Body of pancreas (tissue), 4 donors: ENCODE measurements at regions not wholly inside any gene's neighbourhood (a gene's known extent, or its start where the extent isn't known, plus 50 kb on each side); places are given as distances from the start of the nearest gene placed in this dataset.

Experiments used
- ATAC-seq: fragments of 150-250 bp; one replicate; pipeline ENCODE4 v1.9.1; 2016
- DNase-seq, 4 donors: peaks; one replicate each; pipeline ENCODE4 v3.0.0-alpha.2; 2019
- H3K27ac ChIP-seq, 4 donors: fragments of 200-600 bp; sonication (generic); 1 replicate in 3 of 4; 2 replicates in 1 of 4; pipeline versions ENCODE4 v1.5.1 to v1.6.1; 2016 to 2019; ENCODE audit warnings: mild to moderate bottlenecking in 1 of 4, mixed read lengths in 1 of 4, moderate library complexity in 1 of 4
- H3K27me3 ChIP-seq, 2 donors: fragments of 200-600 bp; sonication (generic); one replicate each; pipeline ENCODE4 v1.6.0; 2016; ENCODE audit warnings: mild to moderate bottlenecking in 1 of 2
- H3K36me3 ChIP-seq, 2 donors: fragments of 200-600 bp; sonication (generic); replicated peaks in 1 of 2; 2 replicates each; pipeline ENCODE4 v1.5.1; 2016; ENCODE audit warnings: low read depth in 2 of 2; ENCODE audit not compliant: insufficient read depth in 1 of 2
- H3K4me1 ChIP-seq: fragments of 200-600 bp; sonication (generic); one replicate; pipeline ENCODE4 v1.6.0; 2016
- H3K4me3 ChIP-seq, 2 donors: fragments of 200-600 bp; sonication (generic); 1 replicate in 1 of 2; 2 replicates in 1 of 2; pipeline ENCODE4 v1.5.1; 2016 to 2019
- H3K9me3 ChIP-seq, 3 donors: fragments of 200-600 bp; sonication (generic); 1 replicate in 2 of 3; 2 replicates in 1 of 3; pipeline ENCODE4 v1.5.1; 2016
- POLR2A ChIP-seq, 3 donors: fragments of 450-650 bp; IDR thresholded peaks; one replicate each; pipeline ENCODE4 v1.6.1; 2016; ENCODE audit warnings: antibody characterized with exemption in 3 of 3, mild to moderate bottlenecking in 2 of 3
- WGBS, 2 donors: methylation state at CpG; one replicate each; pipeline ENCODE4 v1.1.5; 2017; 5-methylcytosine and 5-hydroxymethylcytosine counted together
- intact Hi-C: fragments of 100-400 bp; cut with DNase I; formaldehyde crosslinking; loops from one replicate; pipeline ENCODE4 v1.15.1; 2023
- TF ChIP-seq, protein P1 (sequence below), 7 experiments: fragments of 450-650 bp in 4 of 7; fragments of 200-600 bp in 3 of 7; sonication (generic) in 3 of 7; IDR thresholded peaks; one replicate each; pipeline ENCODE4 v1.5.1; 2016 to 2019; ENCODE audit warnings: antibody characterized with exemption in 7 of 7

DNA sequence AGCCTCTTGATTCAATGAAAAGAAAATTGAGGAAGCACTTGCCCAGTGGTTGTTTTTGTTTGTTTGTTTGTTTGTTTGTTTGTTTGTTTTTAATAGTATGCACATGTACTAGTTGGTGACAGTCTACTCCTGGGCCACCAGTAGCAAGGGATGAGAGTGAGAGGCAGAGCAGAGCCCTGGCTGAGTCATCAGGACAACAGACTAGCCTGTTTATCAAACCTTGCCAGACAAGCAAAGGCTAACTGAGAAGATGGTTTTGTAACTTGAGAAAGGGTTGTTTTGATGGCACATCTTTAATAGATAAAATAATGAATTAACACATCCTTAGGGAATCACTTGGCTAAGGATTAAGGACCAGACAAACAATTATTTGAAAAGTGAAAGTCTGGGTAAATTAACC lies 78.1 kb downstream of the INHBA start:
- no peak for DNase-seq
- Histone ChIP-seq H3K9me3 (no peaks in the 10 kb centered on the region), H3K4me1 (no peaks in the 10 kb centered on the region), H3K27me3 (no peaks in the 10 kb centered on the region), H3K27ac (no peak overlapping the region), H3K4me3 (no peak overlapping the region), H3K36me3 (no peaks in the 10 kb centered on the region)
- no peak for TF ChIP-seq POLR2A (IDR thresholded peaks at IDR 0.05)
- no peak for ATAC-seq
- intact Hi-C loops = no loop called here

DNA sequence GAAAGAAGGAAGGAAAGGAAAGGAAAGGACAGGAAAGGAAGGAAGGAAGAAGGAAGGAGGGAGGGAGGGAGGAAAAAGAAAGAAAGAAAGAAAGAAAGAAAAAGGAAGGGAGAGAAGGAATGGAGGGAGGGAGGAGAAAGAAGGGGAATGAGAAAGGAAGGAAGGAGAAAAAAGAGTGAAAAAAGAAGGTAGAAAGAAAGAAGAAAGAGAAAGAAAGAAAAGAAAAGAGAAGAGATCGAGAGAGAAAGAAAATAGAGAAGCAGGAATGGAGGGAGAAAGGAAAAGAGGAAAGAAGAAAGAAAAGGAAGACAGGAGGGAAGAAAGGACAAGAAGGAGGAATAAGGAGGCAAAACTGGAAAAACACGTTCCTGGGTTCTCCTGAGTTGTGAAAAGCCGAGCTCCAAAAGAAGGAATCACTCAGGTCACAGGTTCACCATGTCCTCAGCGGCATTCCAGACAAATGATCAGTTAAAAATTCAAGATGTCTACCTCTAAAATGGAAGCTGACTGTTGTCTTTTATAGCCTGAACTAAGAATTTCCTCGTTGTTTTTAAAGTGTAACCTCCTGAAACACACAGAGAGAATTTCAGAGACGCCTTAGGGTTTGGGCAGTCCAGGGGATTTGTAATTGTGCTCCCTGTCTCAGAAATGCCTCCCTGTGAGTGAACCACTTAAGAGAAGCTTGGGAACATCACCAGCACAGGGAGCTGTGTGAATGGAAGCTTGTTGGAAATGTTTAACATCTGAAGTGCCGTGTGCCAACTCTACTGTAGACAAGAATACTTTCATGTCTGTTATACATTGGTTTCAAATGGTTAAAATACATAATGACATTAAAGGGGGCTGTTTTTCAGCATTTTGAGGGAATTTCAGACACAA lies 80.7 kb downstream of the INHBA start:
- ATAC-seq (no peak), DNase-seq (peak in 1 of 4 donors; percentile 5)
- no peaks in the 10 kb centered on the region for H3K4me1 ChIP-seq
- H3K27ac ChIP-seq = no peak overlapping the region
- no peaks in the 10 kb centered on the region for H3K36me3 ChIP-seq
- no peaks in the 10 kb centered on the region for H3K27me3 ChIP-seq
- 58 to 59% methylated on average over 7 of the region's 7 CpGs for WGBS, 2 donors
- TF ChIP-seq, protein P1, sequence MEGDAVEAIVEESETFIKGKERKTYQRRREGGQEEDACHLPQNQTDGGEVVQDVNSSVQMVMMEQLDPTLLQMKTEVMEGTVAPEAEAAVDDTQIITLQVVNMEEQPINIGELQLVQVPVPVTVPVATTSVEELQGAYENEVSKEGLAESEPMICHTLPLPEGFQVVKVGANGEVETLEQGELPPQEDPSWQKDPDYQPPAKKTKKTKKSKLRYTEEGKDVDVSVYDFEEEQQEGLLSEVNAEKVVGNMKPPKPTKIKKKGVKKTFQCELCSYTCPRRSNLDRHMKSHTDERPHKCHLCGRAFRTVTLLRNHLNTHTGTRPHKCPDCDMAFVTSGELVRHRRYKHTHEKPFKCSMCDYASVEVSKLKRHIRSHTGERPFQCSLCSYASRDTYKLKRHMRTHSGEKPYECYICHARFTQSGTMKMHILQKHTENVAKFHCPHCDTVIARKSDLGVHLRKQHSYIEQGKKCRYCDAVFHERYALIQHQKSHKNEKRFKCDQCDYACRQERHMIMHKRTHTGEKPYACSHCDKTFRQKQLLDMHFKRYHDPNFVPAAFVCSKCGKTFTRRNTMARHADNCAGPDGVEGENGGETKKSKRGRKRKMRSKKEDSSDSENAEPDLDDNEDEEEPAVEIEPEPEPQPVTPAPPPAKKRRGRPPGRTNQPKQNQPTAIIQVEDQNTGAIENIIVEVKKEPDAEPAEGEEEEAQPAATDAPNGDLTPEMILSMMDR (IDR thresholded peaks at IDR 0.05) = no peak
- no peak for TF ChIP-seq POLR2A (IDR thresholded peaks at IDR 0.05)
- no peaks in the 10 kb centered on the region for H3K9me3 ChIP-seq
- no peak overlapping the region for H3K4me3 ChIP-seq
- intact Hi-C loops = no loop called here

DNA sequence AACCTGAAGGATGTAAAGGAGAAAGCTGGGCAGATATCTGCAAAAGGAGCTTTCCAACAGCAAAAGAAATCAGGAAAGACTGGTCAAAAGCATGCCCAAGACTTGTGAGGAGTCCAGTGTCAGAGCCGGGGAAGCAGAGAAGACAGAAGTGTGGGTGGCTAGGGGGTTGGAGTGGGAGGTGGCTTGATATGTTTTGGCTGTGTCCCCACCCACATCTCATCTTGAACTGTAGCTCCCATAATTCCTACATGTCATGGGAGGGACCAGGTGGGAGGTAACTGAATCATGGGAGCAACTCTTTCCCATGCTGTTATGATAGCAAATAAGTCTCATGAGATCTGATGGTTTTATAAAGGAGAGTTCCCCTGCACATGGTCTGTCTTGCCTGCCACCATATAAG lies 84.9 kb downstream of the INHBA start:
- TF ChIP-seq, protein P1 (IDR thresholded peaks at IDR 0.05) = no peak
- TF ChIP-seq POLR2A (IDR thresholded peaks at IDR 0.05) = no peak
- no peaks in the 10 kb centered on the region for H3K4me1 ChIP-seq
- no peaks in the 10 kb centered on the region for H3K27me3 ChIP-seq
- DNase-seq (no peak), ATAC-seq (no peak)
- no peaks in the 10 kb centered on the region for H3K36me3 ChIP-seq
- no peaks in the 10 kb centered on the region for H3K9me3 ChIP-seq
- no peak overlapping the region for H3K4me3 ChIP-seq
- no peak overlapping the region for H3K27ac ChIP-seq
- 89 to 100% methylated on average over 1 of the region's 1 CpG for WGBS, 2 donors
- intact Hi-C loops = no loop called here

GRCh38 chr7:41612798-41613197 lies 90.1 kb downstream of the INHBA start:
- no peak overlapping the region for H3K4me3 ChIP-seq
- no peaks in the 10 kb centered on the region for H3K4me1 ChIP-seq
- no peaks in the 10 kb centered on the region for H3K9me3 ChIP-seq
- no peak overlapping the region for H3K27ac ChIP-seq
- H3K36me3 ChIP-seq = no peaks in the 10 kb centered on the region
- DNase-seq = no peak
- WGBS, 2 donors = 51 to 56% methylated on average over 2 of the region's 2 CpGs
- intact Hi-C loops = no loop called here
- no peaks in the 10 kb centered on the region for H3K27me3 ChIP-seq
- TF ChIP-seq POLR2A (IDR thresholded peaks at IDR 0.05) = no peak
- TF ChIP-seq, protein P1 (IDR thresholded peaks at IDR 0.05) = no peak
- no peak for ATAC-seq

DNA sequence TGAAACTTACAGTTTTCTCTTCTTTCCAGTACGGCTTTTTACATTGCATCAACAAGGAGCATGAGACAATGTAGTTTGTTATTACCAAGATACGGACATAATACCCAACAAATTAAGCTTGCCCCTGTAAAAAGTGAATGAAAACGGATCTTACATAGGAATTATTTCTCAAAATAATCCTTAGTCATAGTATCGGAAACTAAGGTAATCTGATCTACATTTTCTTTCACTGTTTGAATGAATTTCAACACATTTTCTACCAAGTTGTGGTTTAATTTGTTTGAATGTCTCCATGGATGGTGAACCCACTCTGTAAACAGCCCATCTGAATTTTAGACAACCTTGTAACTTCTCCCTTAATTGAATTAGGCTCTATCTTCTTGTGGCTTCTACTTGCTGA lies 90.5 kb downstream of the INHBA start:
- no peaks in the 10 kb centered on the region for H3K4me1 ChIP-seq
- H3K9me3 ChIP-seq = no peaks in the 10 kb centered on the region
- WGBS, 2 donors = 58 to 61% methylated on average over 4 of the region's 4 CpGs
- no peak overlapping the region for H3K4me3 ChIP-seq
- TF ChIP-seq, protein P1 (IDR thresholded peaks at IDR 0.05) = no peak
- no peak for TF ChIP-seq POLR2A (IDR thresholded peaks at IDR 0.05)
- intact Hi-C loops = no loop called here
- H3K27ac ChIP-seq = no peak overlapping the region
- DNase-seq (no peak), ATAC-seq (no peak)
- no peaks in the 10 kb centered on the region for H3K27me3 ChIP-seq
- no peaks in the 10 kb centered on the region for H3K36me3 ChIP-seq
